Panc1 (cell line): ENCODE measurements at regions not wholly inside any gene's neighbourhood (a gene's known extent, or its start where the extent isn't known, plus 50 kb on each side); places are given as distances from the start of the nearest gene placed in this dataset.

ENCODE experiments used
- POLR2AphosphoS5 ChIP-seq: IDR thresholded peaks from 2 replicates; pipeline ENCODE4 v1.6.1; 2012; ENCODE audit warnings: mild to moderate bottlenecking, low read depth, low read length, moderate library complexity
- TCF7L2 ChIP-seq: IDR thresholded peaks from 2 replicates; pipeline ENCODE4 v1.6.1; 2011; ENCODE audit warnings: mild to moderate bottlenecking, low read depth, low read length, inconsistent platforms
- TF ChIP-seq, protein P1 (sequence below): fragments of 450-650 bp; IDR thresholded peaks from 2 replicates; pipeline ENCODE4 v1.5.1; 2017; ENCODE audit warnings: mild to moderate bottlenecking

DNA sequence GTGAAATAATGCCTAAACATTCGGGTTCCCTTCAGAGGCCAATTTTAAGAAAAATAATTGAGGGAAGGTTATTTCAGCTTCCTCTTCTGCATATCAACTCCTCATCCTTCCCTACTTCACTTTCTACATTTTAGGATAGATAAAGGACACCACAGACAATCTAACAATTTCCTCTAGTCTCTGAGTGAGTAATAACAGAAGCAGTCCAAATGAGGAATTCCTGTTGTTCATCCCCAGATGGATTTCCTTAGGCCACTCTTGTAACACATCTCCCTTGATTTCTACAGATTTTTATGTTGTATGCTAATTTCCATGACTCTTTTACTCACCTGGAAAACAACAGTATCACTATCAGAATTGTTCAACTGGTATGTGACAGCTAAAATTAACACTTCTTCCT lies 87.7 kb upstream of the LYPLAL1 start:
- TF ChIP-seq POLR2AphosphoS5 (no peak), TCF7L2 (no peak)
- TF ChIP-seq, protein P1, sequence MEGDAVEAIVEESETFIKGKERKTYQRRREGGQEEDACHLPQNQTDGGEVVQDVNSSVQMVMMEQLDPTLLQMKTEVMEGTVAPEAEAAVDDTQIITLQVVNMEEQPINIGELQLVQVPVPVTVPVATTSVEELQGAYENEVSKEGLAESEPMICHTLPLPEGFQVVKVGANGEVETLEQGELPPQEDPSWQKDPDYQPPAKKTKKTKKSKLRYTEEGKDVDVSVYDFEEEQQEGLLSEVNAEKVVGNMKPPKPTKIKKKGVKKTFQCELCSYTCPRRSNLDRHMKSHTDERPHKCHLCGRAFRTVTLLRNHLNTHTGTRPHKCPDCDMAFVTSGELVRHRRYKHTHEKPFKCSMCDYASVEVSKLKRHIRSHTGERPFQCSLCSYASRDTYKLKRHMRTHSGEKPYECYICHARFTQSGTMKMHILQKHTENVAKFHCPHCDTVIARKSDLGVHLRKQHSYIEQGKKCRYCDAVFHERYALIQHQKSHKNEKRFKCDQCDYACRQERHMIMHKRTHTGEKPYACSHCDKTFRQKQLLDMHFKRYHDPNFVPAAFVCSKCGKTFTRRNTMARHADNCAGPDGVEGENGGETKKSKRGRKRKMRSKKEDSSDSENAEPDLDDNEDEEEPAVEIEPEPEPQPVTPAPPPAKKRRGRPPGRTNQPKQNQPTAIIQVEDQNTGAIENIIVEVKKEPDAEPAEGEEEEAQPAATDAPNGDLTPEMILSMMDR: no peak
